Activated T-cell treated with anti-CD3 and anti-CD28 coated beads, Interleukin-2, amount 50 U/mL, for 72 hours (primary cell): ENCODE measurements at regions not wholly inside any gene's neighbourhood (a gene's known extent, or its start where the extent isn't known, plus 50 kb on each side); places are given as distances from the start of the nearest gene placed in this dataset.

ENCODE experiments used
- ATAC-seq, 2 donors: fragments of 150-1000 bp; cut with Tn5 transposase; replicated peaks in 1 of 2; 2 replicates each; pipeline ENCODE4 v1.10.0; 2021; ENCODE audit warnings: moderate library complexity in 2 of 2, mild to moderate bottlenecking in 1 of 2
- DNase-seq, 2 donors: peaks; one replicate each; pipeline ENCODE4 v3.0.0; 2021 to 2022; ENCODE audit warnings: mixed read lengths in 1 of 2
- H3K27ac Mint-ChIP-seq: one replicate; pipeline ENCODE4 v1.8.0; 2022; ENCODE audit warnings: mild to moderate bottlenecking, moderate library complexity, mixed read lengths
- H3K27me3 Mint-ChIP-seq: one replicate; pipeline ENCODE4 v1.8.0; 2022; ENCODE audit warnings: low read depth, mixed read lengths
- H3K36me3 Mint-ChIP-seq, 2 donors: one replicate each; pipeline ENCODE4 v1.8.0; 2022; ENCODE audit warnings: mixed read lengths in 2 of 2, mild to moderate bottlenecking in 1 of 2; ENCODE audit not compliant: insufficient read depth in 2 of 2
- H3K4me1 Mint-ChIP-seq: one replicate; pipeline ENCODE4 v1.8.0; 2022; ENCODE audit warnings: low read depth, mixed read lengths
- H3K4me3 Mint-ChIP-seq, 2 donors: one replicate each; pipeline ENCODE4 v1.8.0; 2022; ENCODE audit warnings: mild to moderate bottlenecking in 2 of 2, mixed read lengths in 2 of 2, moderate library complexity in 2 of 2
- H3K9me3 Mint-ChIP-seq, 2 donors: one replicate each; pipeline ENCODE4 v1.8.0; 2022; ENCODE audit warnings: mixed read lengths in 2 of 2

- no peaks in the 10 kb centered on the region for H3K4me1 Mint-ChIP-seq
- no peak for ATAC-seq
- H3K36me3 Mint-ChIP-seq: peaks cover 0 to 1% of the 10 kb centered on the region in 2 donors
- peaks cover 24% of the 10 kb centered on the region for H3K27me3 Mint-ChIP-seq
- DNase-seq: no peak
- H3K9me3 Mint-ChIP-seq: no peaks in the 10 kb centered on the region
- no peak overlapping the region for H3K4me3 Mint-ChIP-seq
- no peak overlapping the region for H3K27ac Mint-ChIP-seq
Observed at GRCh38 chr1:201589186-201589585, 50.3 kb downstream of the NAV1 start.

GRCh38 chr1:201590474-201590873 lies 51.5 kb downstream of the NAV1 start:
- peaks cover 18% of the 10 kb centered on the region for H3K27me3 Mint-ChIP-seq
- DNase-seq: no peak
- H3K4me3 Mint-ChIP-seq: no peak overlapping the region

GRCh38 chr1:201591348-201591747 lies 52.4 kb downstream of the NAV1 start:
- Mint-ChIP-seq H3K4me1 (no peaks in the 10 kb centered on the region), H3K9me3 (no peaks in the 10 kb centered on the region), H3K27ac (no peak overlapping the region), H3K4me3 (no peak overlapping the region), H3K27me3 (peaks cover 11% of the 10 kb centered on the region), H3K36me3 (no peaks in the 10 kb centered on the region)
- DNase-seq: no peak
- no peak for ATAC-seq

More at GRCh38 chr1:201590474-201590873, 51.5 kb downstream of the NAV1 start:
- Mint-ChIP-seq H3K9me3 (no peaks in the 10 kb centered on the region), H3K27ac (no peak overlapping the region), H3K4me1 (no peaks in the 10 kb centered on the region), H3K36me3 (peaks cover 0 to 1% of the 10 kb centered on the region in 2 donors)
- ATAC-seq: no peak

- no peak overlapping the region for H3K4me3 Mint-ChIP-seq
- H3K9me3 Mint-ChIP-seq: no peaks in the 10 kb centered on the region
- H3K27ac Mint-ChIP-seq: no peak overlapping the region
- no peaks in the 10 kb centered on the region for H3K4me1 Mint-ChIP-seq
- H3K27me3 Mint-ChIP-seq: peaks cover 9% of the 10 kb centered on the region
- DNase-seq (no peak), ATAC-seq (no peak)
- H3K36me3 Mint-ChIP-seq: no peaks in the 10 kb centered on the region
Observed at GRCh38 chr1:201591981-201592380, 53.1 kb downstream of the NAV1 start.

GRCh38 chr1:201593200-201593921 lies 54.4 kb downstream of the NAV1 start:
- Mint-ChIP-seq H3K36me3 (no peaks in the 10 kb centered on the region), H3K27ac (no peak overlapping the region), H3K4me1 (no peaks in the 10 kb centered on the region), H3K9me3 (no peaks in the 10 kb centered on the region), H3K27me3 (no peaks in the 10 kb centered on the region), H3K4me3 (no peak overlapping the region)
- DNase-seq (no peak), ATAC-seq (no peak)

GRCh38 chr1:201594575-201595245 lies 55.8 kb downstream of the NAV1 start:
- ATAC-seq: no peak
- no peaks in the 10 kb centered on the region for H3K9me3 Mint-ChIP-seq
- no peaks in the 10 kb centered on the region for H3K36me3 Mint-ChIP-seq
- no peaks in the 10 kb centered on the region for H3K27me3 Mint-ChIP-seq
- H3K4me3 Mint-ChIP-seq: no peak overlapping the region
- no peak overlapping the region for H3K27ac Mint-ChIP-seq
- DNase-seq: no peak
- H3K4me1 Mint-ChIP-seq: no peaks in the 10 kb centered on the region

- no peak for ATAC-seq
- Mint-ChIP-seq H3K4me1 (no peaks in the 10 kb centered on the region), H3K27me3 (no peaks in the 10 kb centered on the region), H3K9me3 (no peaks in the 10 kb centered on the region), H3K4me3 (no peak overlapping the region), H3K27ac (no peak overlapping the region), H3K36me3 (no peaks in the 10 kb centered on the region)
- DNase-seq: no peak
Observed at GRCh38 chr1:201595381-201595780, 56.5 kb downstream of the NAV1 start.

GRCh38 chr1:201596101-201596868 lies 57.4 kb downstream of the NAV1 start:
- Mint-ChIP-seq H3K4me3 (no peak overlapping the region), H3K4me1 (no peaks in the 10 kb centered on the region), H3K27me3 (no peaks in the 10 kb centered on the region), H3K36me3 (no peaks in the 10 kb centered on the region), H3K27ac (no peak overlapping the region), H3K9me3 (no peaks in the 10 kb centered on the region)
- DNase-seq (no peak), ATAC-seq (no peak)

GRCh38 chr1:201597551-201598230 lies 58.8 kb downstream of the NAV1 start:
- Mint-ChIP-seq H3K4me1 (no peaks in the 10 kb centered on the region), H3K9me3 (no peaks in the 10 kb centered on the region), H3K36me3 (no peaks in the 10 kb centered on the region), H3K27ac (no peak overlapping the region), H3K4me3 (no peak overlapping the region), H3K27me3 (no peaks in the 10 kb centered on the region)
- no peak for DNase-seq
- ATAC-seq: no peak

GRCh38 chr1:201598396-201598795 lies 59.5 kb downstream of the NAV1 start:
- no peaks in the 10 kb centered on the region for H3K4me1 Mint-ChIP-seq
- no peaks in the 10 kb centered on the region for H3K9me3 Mint-ChIP-seq

GRCh38 chr1:201598973-201599372 lies 60.0 kb downstream of the NAV1 start:
- no peaks in the 10 kb centered on the region for H3K27me3 Mint-ChIP-seq
- H3K4me3 Mint-ChIP-seq: no peak overlapping the region
- no peaks in the 10 kb centered on the region for H3K36me3 Mint-ChIP-seq
- no peaks in the 10 kb centered on the region for H3K9me3 Mint-ChIP-seq
- DNase-seq (no peak), ATAC-seq (no peak)
- H3K4me1 Mint-ChIP-seq: no peaks in the 10 kb centered on the region
- no peak overlapping the region for H3K27ac Mint-ChIP-seq

More at GRCh38 chr1:201598396-201598795, 59.5 kb downstream of the NAV1 start:
- ATAC-seq (no peak), DNase-seq (no peak)
- Mint-ChIP-seq H3K27me3 (no peaks in the 10 kb centered on the region), H3K4me3 (no peak overlapping the region), H3K36me3 (no peaks in the 10 kb centered on the region), H3K27ac (no peak overlapping the region)

GRCh38 chr1:201599548-201599947 lies 60.6 kb downstream of the NAV1 start:
- no peaks in the 10 kb centered on the region for H3K27me3 Mint-ChIP-seq
- H3K9me3 Mint-ChIP-seq: no peaks in the 10 kb centered on the region
- no peak overlapping the region for H3K4me3 Mint-ChIP-seq
- no peaks in the 10 kb centered on the region for H3K36me3 Mint-ChIP-seq
- H3K4me1 Mint-ChIP-seq: no peaks in the 10 kb centered on the region
- DNase-seq (no peak), ATAC-seq (no peak)
- H3K27ac Mint-ChIP-seq: no peak overlapping the region
